K562 (cell line): ENCODE measurements at regions not wholly inside any gene's neighbourhood (a gene's known extent, or its start where the extent isn't known, plus 50 kb on each side); places are given as distances from the start of the nearest gene placed in this dataset.

Experiments
- ASH1L ChIP-seq: fragments of 450-650 bp; IDR thresholded peaks from 2 replicates; pipeline ENCODE4 v1.6.1; 2018; ENCODE audit warnings: borderline replicate concordance, mild to moderate bottlenecking, low read depth; ENCODE audit not compliant: partially characterized antibody
- ATF2 ChIP-seq: sonication (generic); formaldehyde crosslinking; IDR thresholded peaks from 2 replicates; pipeline ENCODE4 v1.8.1; 2022; ENCODE audit warnings: missing genetic modification reagents
- CBFA2T3 ChIP-seq: fragments of 450-650 bp; IDR thresholded peaks from 2 replicates; pipeline ENCODE4 v1.6.1; 2017
- CBFB ChIP-seq: sonication (generic); formaldehyde crosslinking; IDR thresholded peaks from 2 replicates; pipeline ENCODE4 v1.4.0; 2020; ENCODE audit warnings: mild to moderate bottlenecking, missing genetic modification reagents
- CREB3 ChIP-seq: fragments of 450-650 bp; conservative IDR thresholded peaks from 2 replicates; pipeline ENCODE4 v1.6.1; 2016; ENCODE audit warnings: missing genetic modification characterization, low read depth, mild to moderate bottlenecking, missing compliant biosample characterization, moderate library complexity
- E2F3 ChIP-seq: fragments of 250-450 bp; sonication (Bioruptor Pico); IDR thresholded peaks from 2 replicates; pipeline ENCODE4 v1.4.0; 2020; ENCODE audit warnings: mild to moderate bottlenecking
- MLX ChIP-seq, 2 experiments: fragments of 450-650 bp in 1 of 2; sonication (generic) in 1 of 2; formaldehyde crosslinking; conservative IDR thresholded peaks; 2 replicates each; pipeline versions ENCODE4 v1.4.0 to v1.8.1; 2020 to 2022; ENCODE audit warnings: mild to moderate bottlenecking in 1 of 2, missing genetic modification reagents in 1 of 2
- MTA1 ChIP-seq: fragments of 450-650 bp; IDR thresholded peaks from 2 replicates; pipeline ENCODE4 v1.6.1; 2017; ENCODE audit warnings: borderline replicate concordance
- POLR2A ChIP-seq: fragments of 450-650 bp; conservative IDR thresholded peaks from 2 replicates; pipeline ENCODE4 v1.6.1; 2016
- SAFB ChIP-seq: fragments of 200-400 bp; formaldehyde crosslinking; IDR thresholded peaks from 2 replicates; pipeline ENCODE4 v1.6.1; 2017; ENCODE audit warnings: low read depth, low read length, borderline replicate concordance
- SMAD3 ChIP-seq: fragments of 450-650 bp; formaldehyde crosslinking; conservative IDR thresholded peaks from 2 replicates; pipeline ENCODE4 v1.4.0; 2020; ENCODE audit warnings: mild to moderate bottlenecking
- ZBTB17 ChIP-seq: fragments of 450-650 bp; formaldehyde crosslinking; IDR thresholded peaks from 2 replicates; pipeline ENCODE4 v1.4.0; 2020; ENCODE audit warnings: mild to moderate bottlenecking
- ZNF197 ChIP-seq: fragments of 200-800 bp; sonication (Bioruptor generic); IDR thresholded peaks from 2 replicates; pipeline ENCODE4 v1.6.1; 2016; ENCODE audit warnings: low read depth, missing genetic modification characterization, missing compliant biosample characterization
- ZNF639 ChIP-seq, 2 experiments: fragments of 200-800 bp in 1 of 2; sonication (Bioruptor generic) in 1 of 2; sonication (generic) in 1 of 2; formaldehyde crosslinking in 1 of 2; IDR thresholded peaks in 1 of 2; conservative IDR thresholded peaks in 1 of 2; 2 replicates each; pipeline versions ENCODE4 v1.5.0 to v1.6.1; 2016 to 2020; ENCODE audit warnings: missing compliant biosample characterization in 1 of 2, missing genetic modification characterization in 1 of 2, missing genetic modification reagents in 1 of 2
- ZNF785 ChIP-seq: fragments of 250-450 bp; sonication (Bioruptor Pico); IDR thresholded peaks from 2 replicates; pipeline ENCODE4 v1.4.0; 2020; ENCODE audit warnings: mild to moderate bottlenecking
- TF ChIP-seq, protein P1 (sequence below): fragments of 450-650 bp; IDR thresholded peaks from 2 replicates; pipeline ENCODE4 v1.6.1; 2016; ENCODE audit warnings: missing biosample characterization, missing genetic modification characterization
- TF ChIP-seq, protein P2 (sequence below), 3 experiments: fragments of 200-800 bp in 1 of 3; fragments of 250-450 bp in 1 of 3; fragments of 450-650 bp in 1 of 3; sonication (Bioruptor Pico) in 1 of 3; sonication (Bioruptor generic) in 1 of 3; formaldehyde crosslinking in 1 of 3; IDR thresholded peaks; 2 replicates each; pipeline versions ENCODE4 v1.6.1 to v1.8.0; 2016 to 2022; ENCODE audit warnings: mild to moderate bottlenecking in 2 of 3, missing genetic modification characterization in 2 of 3, missing compliant biosample characterization in 1 of 3, moderate library complexity in 1 of 3

DNA sequence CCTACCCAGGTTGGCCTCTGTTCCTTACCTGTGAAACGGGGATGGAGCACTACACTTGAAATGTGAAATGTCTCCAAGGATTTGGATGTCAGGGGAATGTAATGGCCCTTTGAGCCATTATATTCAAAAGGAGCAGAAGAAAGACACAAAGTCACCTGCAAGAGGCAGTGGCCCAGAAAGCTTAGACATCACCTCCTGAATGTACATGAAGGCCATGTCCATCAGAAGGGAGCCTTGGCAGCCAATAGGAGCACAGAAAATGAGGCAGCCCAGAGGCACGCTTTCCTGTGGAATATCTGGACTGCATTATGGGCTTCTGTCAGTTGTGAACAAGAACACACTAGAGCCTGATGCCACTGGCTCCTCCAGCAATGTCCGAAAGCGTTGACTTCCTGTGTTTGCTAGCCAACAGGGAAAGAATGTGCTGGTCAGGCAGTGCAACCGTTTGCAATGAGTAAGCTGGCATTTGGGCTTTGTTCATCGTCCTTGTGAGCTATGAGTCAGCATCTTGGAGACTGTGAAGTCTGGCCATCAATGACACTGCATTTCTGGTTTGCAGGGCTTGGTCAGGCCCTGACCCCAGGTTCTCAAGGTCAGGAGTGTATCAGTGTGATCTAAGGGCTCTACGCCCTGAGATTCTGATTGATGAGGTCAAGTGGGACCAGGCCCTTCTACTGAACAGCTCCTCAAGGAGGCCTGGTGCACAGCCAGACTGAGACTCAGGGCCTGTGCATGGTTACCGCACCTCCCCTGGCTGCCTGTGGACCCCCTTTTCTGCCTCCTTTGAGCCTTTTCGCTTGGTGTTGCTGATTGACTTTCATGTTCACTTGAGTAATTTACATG, 222.4 kb downstream of the RPS24 start (continued):
- no peak for TF ChIP-seq ATF2 (CRISPR knock-in tag)
- no peak for TF ChIP-seq CBFB (CRISPR knock-in tag)
- no peak; the same call in 1 of the 2 replicates for TF ChIP-seq E2F3 (CRISPR knock-in tag)
- TF ChIP-seq ZNF639 (CRISPR knock-in tag; conservative IDR thresholded peaks at IDR 0.05 in 1 of 2, IDR thresholded peaks at IDR 0.05 in 1 of 2): no peak
- TF ChIP-seq, protein P1, sequence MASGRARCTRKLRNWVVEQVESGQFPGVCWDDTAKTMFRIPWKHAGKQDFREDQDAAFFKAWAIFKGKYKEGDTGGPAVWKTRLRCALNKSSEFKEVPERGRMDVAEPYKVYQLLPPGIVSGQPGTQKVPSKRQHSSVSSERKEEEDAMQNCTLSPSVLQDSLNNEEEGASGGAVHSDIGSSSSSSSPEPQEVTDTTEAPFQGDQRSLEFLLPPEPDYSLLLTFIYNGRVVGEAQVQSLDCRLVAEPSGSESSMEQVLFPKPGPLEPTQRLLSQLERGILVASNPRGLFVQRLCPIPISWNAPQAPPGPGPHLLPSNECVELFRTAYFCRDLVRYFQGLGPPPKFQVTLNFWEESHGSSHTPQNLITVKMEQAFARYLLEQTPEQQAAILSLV (tag): peak; percentile 79
- TF ChIP-seq ZBTB17 (CRISPR knock-in tag): no peak; the same call in 1 of the 2 replicates
- TF ChIP-seq CREB3 (tag): peak; percentile 90; the same call in 1 of the 2 replicates
- peak; percentile 86 for TF ChIP-seq MTA1
- TF ChIP-seq POLR2A: no peak
- 0 out of 2 replicates have a peak, but pooled peaks have one; percentile 41 for TF ChIP-seq ZNF197 (CRISPR knock-in tag)
- TF ChIP-seq ASH1L: no peak
- TF ChIP-seq, protein P2, sequence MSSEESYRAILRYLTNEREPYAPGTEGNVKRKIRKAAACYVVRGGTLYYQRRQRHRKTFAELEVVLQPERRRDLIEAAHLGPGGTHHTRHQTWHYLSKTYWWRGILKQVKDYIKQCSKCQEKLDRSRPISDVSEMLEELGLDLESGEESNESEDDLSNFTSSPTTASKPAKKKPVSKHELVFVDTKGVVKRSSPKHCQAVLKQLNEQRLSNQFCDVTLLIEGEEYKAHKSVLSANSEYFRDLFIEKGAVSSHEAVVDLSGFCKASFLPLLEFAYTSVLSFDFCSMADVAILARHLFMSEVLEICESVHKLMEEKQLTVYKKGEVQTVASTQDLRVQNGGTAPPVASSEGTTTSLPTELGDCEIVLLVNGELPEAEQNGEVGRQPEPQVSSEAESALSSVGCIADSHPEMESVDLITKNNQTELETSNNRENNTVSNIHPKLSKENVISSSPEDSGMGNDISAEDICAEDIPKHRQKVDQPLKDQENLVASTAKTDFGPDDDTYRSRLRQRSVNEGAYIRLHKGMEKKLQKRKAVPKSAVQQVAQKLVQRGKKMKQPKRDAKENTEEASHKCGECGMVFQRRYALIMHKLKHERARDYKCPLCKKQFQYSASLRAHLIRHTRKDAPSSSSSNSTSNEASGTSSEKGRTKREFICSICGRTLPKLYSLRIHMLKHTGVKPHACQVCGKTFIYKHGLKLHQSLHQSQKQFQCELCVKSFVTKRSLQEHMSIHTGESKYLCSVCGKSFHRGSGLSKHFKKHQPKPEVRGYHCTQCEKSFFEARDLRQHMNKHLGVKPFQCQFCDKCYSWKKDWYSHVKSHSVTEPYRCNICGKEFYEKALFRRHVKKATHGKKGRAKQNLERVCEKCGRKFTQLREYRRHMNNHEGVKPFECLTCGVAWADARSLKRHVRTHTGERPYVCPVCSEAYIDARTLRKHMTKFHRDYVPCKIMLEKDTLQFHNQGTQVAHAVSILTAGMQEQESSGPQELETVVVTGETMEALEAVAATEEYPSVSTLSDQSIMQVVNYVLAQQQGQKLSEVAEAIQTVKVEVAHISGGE (CRISPR knock-in tag; IDR thresholded peaks at IDR 0.05): peak in 1 of 3 experiments; percentile 60; a peak in 1 of 6 replicates
- TF ChIP-seq SMAD3: 0 out of 2 replicates have a peak, but pooled peaks have one; percentile 36
- TF ChIP-seq CBFA2T3: peak; percentile 61
- TF ChIP-seq MLX (CRISPR knock-in tag; conservative IDR thresholded peaks at IDR 0.05): no peak
- no peak for TF ChIP-seq SAFB
- no peak for TF ChIP-seq ZNF785 (CRISPR knock-in tag)
